Epithelial cell of esophagus (primary cell): ENCODE measurements at regions not wholly inside any gene's neighbourhood (a gene's known extent, or its start where the extent isn't known, plus 50 kb on each side); places are given as distances from the start of the nearest gene placed in this dataset.
A peak's percentile ranks its signal among the peaks of the same experiment; 100 is the strongest.

ENCODE experiments used
- DNase-seq: peaks from one replicate; pipeline ENCODE4 v3.0.0; 2010; ENCODE audit warnings: low read depth
- H3K4me3 ChIP-seq: 2 replicates; pipeline ENCODE4 v1.5.1; 2011; ENCODE audit warnings: mild to moderate bottlenecking, low read length, control low read depth
- CTCF ChIP-seq: IDR thresholded peaks from 2 replicates; pipeline ENCODE4 v1.5.1; 2011; ENCODE audit warnings: low read depth, mild to moderate bottlenecking, low read length, control low read depth, inconsistent platforms; ENCODE audit not compliant: insufficient read depth; ENCODE audit errors: missing control alignments

GRCh38 chr3:151557068-151557840 is 96.4 kb upstream of the IGSF10 start:
- H3K4me3 ChIP-seq, result no peak overlapping the region
- DNase-seq, result no peak
- no peak for TF ChIP-seq CTCF

GRCh38 chr3:151556596-151556995 is 95.7 kb upstream of the IGSF10 start:
- no peak overlapping the region for H3K4me3 ChIP-seq
- TF ChIP-seq CTCF, result no peak
- DNase-seq, result no peak

- DNase-seq, result no peak
- H3K4me3 ChIP-seq, result no peak overlapping the region
- TF ChIP-seq CTCF, result no peak
Observed at GRCh38 chr3:151555523-151555922, 94.7 kb upstream of the IGSF10 start.

- TF ChIP-seq CTCF, result no peak
- no peak overlapping the region for H3K4me3 ChIP-seq
- DNase-seq, result peak; percentile 62
Observed at GRCh38 chr3:151553888-151554287, 93.0 kb upstream of the IGSF10 start.

- no peak for DNase-seq
- H3K4me3 ChIP-seq, result no peak overlapping the region
- no peak for TF ChIP-seq CTCF
Observed at GRCh38 chr3:151552589-151552988, 91.7 kb upstream of the IGSF10 start.

- H3K4me3 ChIP-seq, result no peak overlapping the region
- DNase-seq, result no peak
Observed at GRCh38 chr3:151550642-151551041, 89.8 kb upstream of the IGSF10 start.

More at GRCh38 chr3:151550642-151551041, 89.8 kb upstream of the IGSF10 start:
- no peak for TF ChIP-seq CTCF
